Cardiac septum (tissue), 1 donor: ENCODE measurements at regions not wholly inside any gene's neighbourhood (a gene's known extent, or its start where the extent isn't known, plus 50 kb on each side); places are given as distances from the start of the nearest gene placed in this dataset.

ENCODE experiments used
- DNase-seq: peaks from one replicate; pipeline ENCODE4 v3.0.0-alpha.2; 2020; ENCODE audit warnings: low spot score
- intact Hi-C: fragments of 100-400 bp; cut with DNase I; formaldehyde crosslinking; loops from one replicate; pipeline ENCODE4 v1.14.0; 2022
- donor health status: DM: no; HTN: no; CAD: no.

DNA sequence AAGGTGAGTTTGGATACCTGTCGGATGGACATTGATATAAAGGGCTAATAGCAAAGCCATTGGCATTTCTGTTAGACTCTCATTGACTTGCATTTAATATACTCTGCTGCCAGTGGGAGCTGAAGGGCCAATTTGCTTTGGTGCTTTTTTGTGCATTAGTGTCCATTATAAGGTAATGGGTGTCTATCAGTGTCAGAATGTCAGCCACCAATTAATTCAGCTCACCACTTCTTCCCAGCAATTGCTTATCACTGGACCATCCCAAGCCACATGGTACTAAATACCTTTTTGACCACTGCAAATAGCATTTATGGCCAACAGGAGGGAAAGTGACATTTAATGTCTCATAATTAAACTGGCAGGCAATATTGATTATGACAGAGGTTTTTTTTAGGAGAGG lies 317.8 kb downstream of the TEX29 start:
- no peak for DNase-seq
- intact Hi-C loops: no loop called here

DNA sequence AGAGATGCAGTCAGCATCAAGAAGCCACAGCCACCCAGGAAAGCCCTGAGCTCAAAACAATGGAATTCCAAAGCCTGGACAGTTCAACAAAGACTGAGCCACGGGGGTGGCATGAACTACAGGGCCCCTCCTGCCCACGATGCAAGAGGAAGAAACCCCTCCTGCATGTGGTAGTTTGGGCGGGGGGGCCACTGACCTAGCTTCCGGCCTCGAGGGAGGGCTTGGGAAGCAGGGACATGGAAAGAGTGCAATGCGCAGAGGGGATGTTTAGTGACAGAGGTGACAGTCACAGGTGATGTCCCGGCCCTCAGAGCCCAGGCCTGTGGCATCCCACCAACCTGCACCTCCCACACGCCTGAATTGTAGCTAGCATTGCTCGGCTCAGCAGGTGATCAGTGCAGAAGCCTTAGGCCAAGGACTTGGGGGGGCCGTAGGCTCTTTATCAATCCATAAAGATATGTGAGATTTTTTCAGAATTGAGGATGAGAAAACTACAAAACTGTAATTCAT lies 318.8 kb downstream of the TEX29 start:
- intact Hi-C loops: no loop called here
- DNase-seq: no peak

DNA sequence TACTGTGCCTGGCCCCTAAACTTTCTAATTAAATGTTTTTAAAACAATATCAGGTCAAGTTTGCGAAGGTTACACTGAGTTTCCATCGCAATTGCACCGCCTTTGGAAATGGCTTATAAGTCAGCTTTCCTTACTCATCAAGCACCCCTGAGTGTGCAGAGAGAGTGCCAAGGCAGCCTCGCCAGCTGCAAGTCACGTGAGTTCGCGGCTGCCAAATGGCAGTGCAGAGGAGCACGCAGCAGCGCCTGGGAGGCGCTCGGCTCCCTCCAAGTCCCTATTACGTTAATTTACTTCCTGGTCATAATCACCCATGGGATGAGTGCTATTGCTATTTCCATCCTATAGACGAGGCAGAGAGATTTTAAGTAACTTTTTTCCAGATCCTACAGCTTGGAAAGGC lies 319.6 kb downstream of the TEX29 start:
- intact Hi-C loops: no loop called here
- no peak for DNase-seq

DNA sequence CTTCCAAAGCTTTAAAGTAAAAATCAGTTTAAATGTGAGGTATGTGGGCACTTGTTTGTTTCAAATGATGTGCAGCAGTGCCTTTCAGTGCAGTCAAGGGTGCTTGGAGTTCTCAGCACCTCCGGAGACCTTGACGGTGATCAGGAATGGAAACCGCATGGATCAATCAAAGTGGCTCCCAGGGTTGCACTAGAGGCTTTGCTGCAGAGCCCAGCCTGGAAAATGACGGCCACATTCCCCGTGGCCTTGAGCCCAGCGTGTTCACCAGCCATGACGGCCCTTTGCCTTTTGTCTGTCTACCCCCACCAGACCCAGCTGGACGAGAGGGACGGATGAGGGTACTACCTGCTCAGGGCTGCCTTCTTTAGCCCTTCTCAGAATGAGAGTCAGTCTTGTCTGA lies 320.0 kb downstream of the TEX29 start:
- no peak for DNase-seq
- intact Hi-C loops: no loop called here

DNA sequence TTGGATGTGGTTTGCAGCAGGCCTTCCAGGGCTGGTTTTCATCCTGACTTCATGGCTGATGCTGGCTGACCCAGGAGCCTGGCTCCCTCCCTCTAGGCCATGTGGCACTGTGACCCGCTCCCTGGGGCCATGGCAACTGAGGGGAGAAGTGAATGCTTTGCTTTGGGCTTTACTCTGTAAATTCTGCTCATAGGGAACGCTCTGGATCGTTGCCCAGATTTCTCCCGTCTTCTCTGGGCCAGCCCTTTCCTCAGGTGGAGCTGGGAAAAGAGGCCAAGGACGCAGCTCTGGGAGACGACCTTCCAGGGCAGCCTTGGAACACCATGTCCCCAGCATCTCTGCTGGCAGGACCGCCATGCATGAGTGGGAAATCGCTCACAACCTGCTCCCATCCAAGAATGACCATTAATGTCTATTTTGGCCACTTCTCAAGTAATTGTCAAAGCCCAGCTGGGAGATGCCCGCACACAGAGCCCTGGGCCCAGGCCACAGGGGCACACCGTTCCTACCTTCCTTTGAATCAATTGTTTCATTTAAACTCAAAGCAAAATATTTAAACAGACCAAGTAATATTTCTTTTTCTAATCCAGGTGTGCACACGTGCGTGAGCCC lies 321.8 kb downstream of the TEX29 start:
- intact Hi-C loops: no loop called here

DNA sequence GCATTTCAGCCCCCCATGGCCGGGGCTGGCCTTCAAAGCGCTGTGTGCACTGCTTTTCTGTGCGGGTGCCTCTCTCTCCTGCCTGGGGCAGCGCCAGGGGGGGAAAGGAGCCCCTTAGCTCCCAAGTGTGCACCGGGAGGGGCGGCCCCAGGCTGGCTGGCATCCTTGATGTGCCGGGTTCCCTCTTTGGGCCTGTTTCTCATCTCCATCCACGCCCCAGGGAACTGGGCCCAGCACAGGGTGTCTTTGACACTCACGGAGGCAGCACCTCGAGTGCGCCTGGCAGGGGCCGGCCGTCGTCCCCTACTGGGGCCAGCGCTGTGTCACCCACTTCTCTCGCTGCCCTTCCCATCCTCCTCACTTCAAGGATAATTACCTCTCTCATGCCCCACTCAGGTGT lies 324.3 kb downstream of the TEX29 start:
- intact Hi-C loops: no loop called here
- no peak for DNase-seq

More for the DNA sequence above, 321.8 kb downstream of the TEX29 start:
- peak; percentile 56 for DNase-seq

DNA sequence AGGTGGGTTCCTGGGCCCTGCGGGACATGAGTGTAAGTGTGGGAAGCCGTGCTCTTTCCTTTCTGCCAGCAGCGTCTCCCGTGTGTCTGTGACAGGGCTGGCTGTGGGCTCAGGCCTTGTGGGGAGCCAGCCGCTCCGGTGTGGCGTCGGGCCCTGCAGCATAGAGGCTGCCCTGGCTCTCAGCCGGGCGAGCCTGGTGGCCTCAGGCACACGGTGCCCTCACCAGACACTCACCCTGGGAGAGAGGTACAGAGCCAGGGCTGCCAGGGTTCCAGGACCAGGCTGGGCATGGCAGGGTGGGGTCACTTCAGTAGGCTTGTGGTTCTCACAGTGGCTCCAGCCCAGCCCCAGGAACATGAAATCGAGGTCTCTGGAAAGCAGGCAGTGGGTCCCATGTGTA lies 324.8 kb downstream of the TEX29 start:
- intact Hi-C loops: no loop called here

DNA sequence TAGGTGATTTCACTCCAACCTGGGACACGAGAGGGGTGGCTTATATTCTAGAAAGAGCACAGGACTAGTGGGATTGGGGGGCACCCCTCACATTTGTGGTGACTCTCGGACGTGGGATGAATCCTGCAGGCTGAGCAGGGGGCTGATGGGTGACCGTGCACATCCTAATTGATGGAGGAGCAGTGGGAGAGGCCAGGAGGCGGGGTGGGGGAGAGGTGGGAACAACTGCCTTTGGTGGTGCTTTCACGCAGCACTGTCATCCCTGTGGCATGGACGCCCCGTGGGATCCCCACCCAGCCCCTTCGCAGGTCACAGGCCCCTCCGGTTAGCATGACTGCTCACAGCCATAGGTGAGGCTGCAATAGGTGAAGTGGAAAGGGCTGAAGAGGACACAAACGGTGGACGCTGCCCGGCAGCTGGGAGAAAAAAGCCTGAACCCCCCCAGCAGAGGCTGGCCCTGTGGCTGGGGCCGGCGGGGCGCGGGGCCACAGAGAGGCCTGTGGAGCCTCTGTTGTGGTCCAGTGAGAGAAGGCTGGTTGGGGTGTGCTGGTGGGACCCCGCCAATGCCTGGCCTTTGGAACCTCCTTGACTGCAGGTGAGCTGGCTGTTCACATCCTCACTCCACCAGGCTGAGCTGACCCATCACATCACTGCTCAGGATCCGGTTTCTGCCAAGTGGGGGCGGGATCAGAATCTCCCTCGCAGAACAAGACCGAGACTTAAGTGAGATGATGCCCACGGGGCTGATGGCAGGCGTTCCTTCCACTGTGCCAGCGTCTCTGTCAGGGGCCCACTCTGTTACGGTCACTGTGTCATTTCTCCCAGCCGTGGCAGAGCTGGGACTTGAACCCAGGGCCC lies 325.4 kb downstream of the TEX29 start:
- DNase-seq: peak; percentile 68
- intact Hi-C loops: no loop called here

More for the DNA sequence above, 324.8 kb downstream of the TEX29 start:
- peak; percentile 41 for DNase-seq

DNA sequence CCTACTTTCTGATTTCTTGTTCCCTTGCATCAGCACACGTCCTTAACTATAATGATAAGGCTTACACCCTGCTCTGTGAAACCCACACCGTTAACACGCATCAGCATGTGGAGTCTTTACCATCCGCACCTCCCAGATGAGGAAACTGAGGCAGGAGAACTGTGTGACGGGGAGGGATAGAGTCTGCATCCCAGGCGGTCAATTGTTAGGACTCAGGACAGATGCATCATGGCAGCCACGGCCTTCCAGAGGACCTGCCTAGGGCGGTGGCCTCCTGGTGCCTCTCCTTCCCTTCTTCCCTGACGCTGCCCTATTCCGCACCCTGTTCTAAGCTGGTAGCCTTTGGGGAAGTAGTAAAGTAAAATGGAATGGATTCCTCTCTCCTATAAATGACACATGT lies 326.0 kb downstream of the TEX29 start:
- intact Hi-C loops: no loop called here

DNA sequence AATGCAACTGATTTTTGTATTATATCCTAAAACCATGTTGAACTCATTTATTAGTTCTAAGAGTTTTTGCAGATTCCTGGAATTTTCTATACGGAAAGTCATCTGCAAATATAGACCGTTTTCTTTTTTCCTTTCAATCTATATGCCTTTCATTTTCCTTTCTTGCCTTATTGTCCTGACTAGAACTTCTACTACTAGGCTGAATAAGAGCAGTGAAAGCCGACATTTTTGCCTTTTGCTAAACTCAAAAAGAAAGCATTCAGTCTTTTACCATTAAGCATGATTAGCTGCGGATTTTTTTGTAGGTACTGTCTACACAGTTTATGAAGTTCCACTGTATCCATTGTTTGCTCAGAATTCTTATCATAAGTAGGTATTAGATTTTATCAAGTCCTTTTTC lies 328.4 kb downstream of the TEX29 start:
- no peak for DNase-seq
- intact Hi-C loops: no loop called here

More for the DNA sequence above, 326.0 kb downstream of the TEX29 start:
- peak; percentile 62 for DNase-seq

DNA sequence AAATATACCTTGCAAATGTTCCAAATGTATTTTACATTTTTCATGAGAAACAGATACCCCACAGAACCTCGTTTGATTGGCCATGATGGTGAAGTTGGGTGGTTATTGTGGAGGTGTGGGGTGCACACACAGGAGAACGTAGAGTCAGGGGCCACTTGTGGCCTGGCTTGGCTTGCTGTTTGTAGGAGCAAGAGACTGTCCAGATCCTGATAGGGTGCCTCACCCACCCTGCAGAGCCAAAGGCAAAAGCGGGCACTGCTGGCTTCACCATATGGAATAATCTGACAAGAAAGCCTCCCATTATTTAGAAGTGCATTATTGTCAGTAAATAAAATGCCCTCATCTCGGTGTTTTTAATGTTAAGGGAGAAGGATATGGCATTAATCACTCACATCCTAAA lies 330.2 kb downstream of the TEX29 start:
- intact Hi-C loops: no loop called here
- DNase-seq: no peak

DNA sequence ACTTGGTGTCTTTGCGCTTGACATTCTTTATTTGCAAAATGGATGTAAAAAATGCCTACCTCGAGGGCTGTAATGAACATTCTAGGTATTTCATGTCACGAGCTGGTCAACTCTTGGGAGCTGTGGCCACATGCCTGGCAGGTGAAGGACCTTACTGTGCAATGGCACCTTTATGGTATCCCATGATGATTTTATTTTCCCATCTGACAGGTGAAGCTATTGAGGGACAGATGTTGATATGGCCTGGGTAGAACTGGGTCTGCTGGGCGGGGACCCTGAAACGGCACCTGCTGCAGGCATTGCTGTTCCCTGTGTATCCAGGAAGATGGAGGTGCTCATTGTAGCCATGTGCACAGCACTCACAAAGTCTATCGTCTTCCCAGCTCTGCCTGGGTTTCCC lies 332.2 kb downstream of the TEX29 start:
- DNase-seq: peak; percentile 43
- intact Hi-C loops: no loop called here

DNA sequence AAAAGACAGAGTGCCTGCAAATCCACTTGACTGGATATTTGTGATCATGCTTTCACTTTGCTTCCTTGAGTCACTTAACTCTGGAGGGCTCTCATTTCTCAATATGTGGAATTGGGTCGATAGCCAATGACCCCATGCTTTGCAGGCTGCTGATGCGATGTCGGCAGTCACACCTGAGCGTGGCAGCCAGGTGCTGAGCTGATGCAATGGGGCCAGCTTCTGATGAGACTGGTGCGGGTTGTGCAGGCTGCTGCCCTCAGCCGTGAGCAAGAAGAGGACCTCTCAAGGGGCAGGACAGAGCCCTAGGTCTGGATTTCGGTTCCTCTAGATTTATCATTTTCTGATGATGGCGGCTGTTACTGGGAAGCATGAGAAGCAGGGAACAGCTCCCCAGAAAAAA lies 334.1 kb downstream of the TEX29 start:
- peak; percentile 58 for DNase-seq
- intact Hi-C loops: no loop called here

DNA sequence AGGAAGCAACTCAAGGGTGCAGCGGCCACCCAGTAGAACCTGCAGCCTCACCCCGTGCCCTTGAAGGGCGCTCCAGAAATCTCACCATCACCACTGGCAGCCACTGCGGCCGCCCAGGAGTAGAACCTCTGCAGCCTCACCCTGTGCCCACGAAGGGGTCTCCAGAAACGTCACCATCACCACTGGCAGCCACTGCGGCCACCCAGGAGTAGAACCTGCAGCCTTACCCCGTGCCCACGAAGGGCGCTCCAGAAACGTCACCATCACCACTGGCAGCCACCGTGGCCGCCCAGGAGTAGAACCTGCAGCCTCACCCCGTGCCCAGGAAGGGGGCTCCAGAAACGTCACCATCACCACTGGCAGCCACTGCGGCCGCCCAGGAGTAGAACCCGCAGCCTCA lies 336.0 kb downstream of the TEX29 start:
- no peak for DNase-seq
- intact Hi-C loops: no loop called here

DNA sequence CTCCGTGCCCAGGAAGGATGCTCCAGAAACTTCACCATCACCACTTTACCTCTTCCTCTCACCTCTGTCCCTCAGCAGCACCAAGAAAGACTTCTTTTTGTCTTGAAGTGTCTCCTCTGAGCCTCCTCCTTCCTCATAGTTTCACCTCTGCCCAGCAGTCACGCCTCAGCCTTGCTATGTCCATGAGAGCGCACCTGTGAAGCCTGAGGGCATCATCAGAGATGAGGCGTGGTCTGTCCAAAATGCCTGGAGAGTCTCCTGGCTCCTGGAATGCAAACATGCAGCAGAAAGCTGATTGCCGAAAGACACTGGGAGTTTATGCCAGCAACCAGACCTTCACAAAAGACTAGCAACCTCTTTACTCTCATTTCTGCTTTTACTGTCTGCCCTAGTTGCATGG lies 336.6 kb downstream of the TEX29 start:
- intact Hi-C loops: no loop called here
- DNase-seq: peak; percentile 56

DNA sequence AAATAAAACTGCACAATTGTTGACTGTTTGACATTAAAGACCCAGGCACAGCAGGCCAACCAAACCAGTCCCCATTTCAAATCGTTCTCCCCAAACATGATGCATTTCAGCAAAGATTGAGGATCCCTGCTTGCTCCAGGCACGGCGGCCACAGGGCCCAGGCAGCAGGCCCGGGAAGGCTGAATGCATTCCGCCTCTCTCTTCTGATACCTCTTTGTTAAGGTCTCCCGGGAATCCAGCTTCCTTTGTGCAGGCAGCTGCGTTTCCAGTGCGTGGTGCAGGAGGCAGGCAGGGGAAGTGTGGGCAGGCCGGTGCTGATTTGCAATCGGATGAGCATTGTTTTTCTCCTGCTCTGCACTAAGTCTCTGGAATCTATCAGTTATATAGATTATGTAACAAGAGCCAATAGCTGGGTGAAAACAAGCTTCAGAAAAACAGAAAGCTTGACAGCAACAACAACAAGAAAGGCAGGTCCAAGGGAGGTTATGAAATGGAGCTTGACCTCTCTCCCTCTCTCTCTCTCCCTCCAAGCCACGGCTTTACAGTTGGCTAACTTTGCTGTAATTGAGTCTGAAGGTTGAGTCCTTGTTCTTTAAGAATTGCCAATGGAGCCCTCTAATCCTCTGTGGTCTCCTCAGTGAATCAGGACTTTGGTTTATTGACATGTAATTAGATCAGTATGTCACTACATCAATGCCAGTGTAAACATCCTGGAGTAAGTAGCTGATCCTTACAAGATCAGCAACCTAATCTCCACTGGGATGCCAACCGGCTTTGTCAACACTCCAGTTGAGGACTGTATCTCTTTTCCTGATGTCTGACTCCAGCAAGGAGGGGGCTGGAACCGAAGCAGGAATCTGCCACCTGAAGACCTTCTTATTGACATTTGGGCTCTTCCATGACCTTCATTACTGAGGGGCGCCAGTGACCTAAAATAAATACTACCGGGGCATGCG lies 338.0 kb downstream of the TEX29 start:
- peak; percentile 35 for DNase-seq
- intact Hi-C loops: no loop called here

DNA sequence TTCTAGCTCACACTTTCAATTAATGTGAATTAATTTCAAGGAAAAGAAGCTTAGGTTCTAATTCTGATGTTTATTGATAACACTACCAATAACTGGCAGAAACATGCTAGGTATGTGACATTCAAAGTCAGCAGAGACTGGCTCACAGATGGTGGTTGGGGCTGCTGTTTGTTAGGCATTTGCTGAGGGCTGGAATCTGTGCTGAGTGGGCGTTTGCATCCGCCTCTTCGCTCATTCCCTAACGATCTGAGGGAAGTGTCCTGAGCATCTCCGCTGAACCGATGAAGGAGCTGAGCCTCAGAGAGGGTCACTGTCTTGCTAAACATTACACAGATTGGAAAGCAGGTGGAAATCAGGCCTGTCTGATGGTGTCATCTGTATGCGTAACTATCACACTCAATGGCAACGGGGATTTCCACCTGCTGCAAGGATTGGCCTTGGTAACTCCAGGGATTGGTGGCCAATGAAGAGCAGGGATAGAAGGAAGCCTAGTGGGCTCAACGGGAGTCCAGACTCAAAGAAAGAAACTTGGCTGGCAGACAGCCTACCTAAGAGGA lies 338.9 kb downstream of the TEX29 start:
- intact Hi-C loops: no loop called here
- DNase-seq: peak; percentile 46

DNA sequence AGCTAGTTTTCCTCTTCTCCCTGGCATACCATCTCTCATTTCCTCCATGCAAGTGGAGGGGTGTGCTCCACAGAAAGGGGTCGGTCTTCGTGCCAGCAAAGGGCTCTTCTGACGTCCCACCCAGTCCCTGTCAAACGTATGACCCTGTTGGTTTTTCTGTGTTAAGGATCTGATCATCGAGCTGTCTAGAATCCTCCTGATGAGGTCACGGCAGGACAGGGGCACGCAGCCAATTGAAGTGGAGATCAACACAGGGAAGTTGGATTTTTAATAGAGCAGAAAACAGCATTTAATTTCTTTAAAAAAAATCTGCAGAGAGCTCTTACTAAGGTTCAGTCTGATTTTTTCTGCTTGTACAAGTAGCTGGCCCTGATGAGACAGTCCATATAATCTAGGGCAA lies 339.4 kb downstream of the TEX29 start:
- intact Hi-C loops: no loop called here
- no peak for DNase-seq

DNA sequence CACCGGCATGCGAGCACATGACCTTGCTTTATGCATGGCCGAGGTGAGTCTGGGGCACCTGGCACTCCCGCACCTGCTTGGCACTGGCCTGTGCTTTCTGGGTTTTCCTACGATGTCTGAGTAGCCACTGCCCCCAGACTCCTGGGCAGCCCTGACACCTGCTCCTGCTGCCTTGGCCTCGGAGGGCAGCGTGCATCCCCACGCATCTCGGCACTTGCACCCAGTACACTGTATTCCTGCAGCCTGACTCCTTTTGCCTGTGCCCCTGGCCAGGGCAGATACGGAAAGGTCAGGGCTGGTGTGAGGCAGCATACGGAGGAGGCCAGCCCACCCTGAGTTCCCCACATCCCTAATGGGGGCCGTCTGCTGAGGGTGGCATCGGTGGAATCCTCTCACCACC lies 340.6 kb downstream of the TEX29 start:
- intact Hi-C loops: no loop called here
- no peak for DNase-seq

DNA sequence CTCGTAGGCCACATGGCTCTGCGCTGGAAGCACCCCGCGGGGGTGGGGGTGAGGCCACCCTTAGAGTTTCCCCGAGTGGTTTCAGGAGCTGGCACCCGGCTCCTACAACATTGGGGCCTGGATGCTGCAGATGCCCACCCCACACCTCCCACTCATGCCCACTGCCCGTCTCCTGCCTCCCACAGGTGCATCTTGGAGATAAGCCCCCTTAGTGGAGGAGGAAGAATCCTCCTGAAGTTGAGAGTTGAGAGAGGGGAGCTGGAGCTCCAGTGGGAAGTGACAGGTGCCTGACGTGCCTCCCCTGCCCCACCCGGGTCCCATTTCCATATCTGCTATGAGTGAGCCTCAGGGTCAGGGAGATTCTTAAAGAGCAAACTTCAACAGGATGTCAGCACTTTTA lies 341.3 kb downstream of the TEX29 start:
- DNase-seq: no peak
- intact Hi-C loops: no loop called here
